Smooth muscle cell (in vitro differentiated cells): ENCODE measurements at regions not wholly inside any gene's neighbourhood (a gene's known extent, or its start where the extent isn't known, plus 50 kb on each side); places are given as distances from the start of the nearest gene placed in this dataset.

Experiments used
- DNase-seq: peaks from one replicate; lab custom pipeline; 2025; ENCODE audit not compliant: unreplicated experiment; lab: John Stamatoyannopoulos, UW
- H2AFZ ChIP-seq: fragments of 200-600 bp; sonication (generic); 2 replicates; pipeline ENCODE4 v1.6.0; 2016; ENCODE audit warnings: antibody characterized with exemption, low read depth, mild to moderate bottlenecking
- H3F3A ChIP-seq: fragments of 200-600 bp; sonication (generic); 2 replicates; pipeline ENCODE4 v1.6.0; 2017; ENCODE audit warnings: antibody characterized with exemption, low read depth
- H3K27ac ChIP-seq: fragments of 200-600 bp; sonication (generic); 2 replicates; pipeline ENCODE4 v1.5.1; 2016; ENCODE audit warnings: low read depth, mild to moderate bottlenecking
- H3K27me3 ChIP-seq: fragments of 200-600 bp; sonication (generic); 2 replicates; pipeline ENCODE4 v1.6.1; 2016; ENCODE audit warnings: low read depth, mild to moderate bottlenecking
- H3K36me3 ChIP-seq: fragments of 200-600 bp; sonication (generic); 2 replicates; pipeline ENCODE4 v1.5.1; 2016; ENCODE audit warnings: low read depth
- H3K4me1 ChIP-seq: fragments of 200-600 bp; sonication (generic); 2 replicates; pipeline ENCODE4 v1.5.1; 2016; ENCODE audit warnings: low read depth
- H3K4me2 ChIP-seq: fragments of 200-600 bp; sonication (generic); 2 replicates; pipeline ENCODE4 v1.6.0; 2016; ENCODE audit warnings: mild to moderate bottlenecking
- H3K4me3 ChIP-seq: fragments of 200-600 bp; sonication (generic); 2 replicates; pipeline ENCODE4 v1.5.1; 2016; ENCODE audit warnings: mild to moderate bottlenecking
- H3K79me2 ChIP-seq: fragments of 200-600 bp; sonication (generic); 2 replicates; pipeline ENCODE4 v1.6.0; 2016; ENCODE audit warnings: low read depth, mild to moderate bottlenecking
- H3K9ac ChIP-seq: fragments of 200-600 bp; sonication (generic); 2 replicates; pipeline ENCODE4 v1.6.0; 2016; ENCODE audit warnings: low read depth
- H3K9me3 ChIP-seq: fragments of 200-600 bp; sonication (generic); replicated peaks from 2 replicates; pipeline ENCODE4 v1.5.1; 2016; ENCODE audit warnings: low read depth
- H4K20me1 ChIP-seq: fragments of 200-600 bp; sonication (generic); 2 replicates; pipeline ENCODE4 v1.6.0; 2016; ENCODE audit warnings: low read depth
- WGBS: methylation state at CpG from one replicate; pipeline ENCODE4 v1.1.7; 2016; ENCODE audit warnings: low lambda C conversion rate; 5-methylcytosine and 5-hydroxymethylcytosine counted together
- TF ChIP-seq, protein P1 (sequence below): fragments of 200-600 bp; sonication (generic); IDR thresholded peaks from 2 replicates; pipeline ENCODE4 v1.5.1; 2017; ENCODE audit warnings: borderline replicate concordance, mild to moderate bottlenecking, antibody characterized with exemption; ENCODE audit not compliant: insufficient read depth, poor library complexity, severe bottlenecking

DNA sequence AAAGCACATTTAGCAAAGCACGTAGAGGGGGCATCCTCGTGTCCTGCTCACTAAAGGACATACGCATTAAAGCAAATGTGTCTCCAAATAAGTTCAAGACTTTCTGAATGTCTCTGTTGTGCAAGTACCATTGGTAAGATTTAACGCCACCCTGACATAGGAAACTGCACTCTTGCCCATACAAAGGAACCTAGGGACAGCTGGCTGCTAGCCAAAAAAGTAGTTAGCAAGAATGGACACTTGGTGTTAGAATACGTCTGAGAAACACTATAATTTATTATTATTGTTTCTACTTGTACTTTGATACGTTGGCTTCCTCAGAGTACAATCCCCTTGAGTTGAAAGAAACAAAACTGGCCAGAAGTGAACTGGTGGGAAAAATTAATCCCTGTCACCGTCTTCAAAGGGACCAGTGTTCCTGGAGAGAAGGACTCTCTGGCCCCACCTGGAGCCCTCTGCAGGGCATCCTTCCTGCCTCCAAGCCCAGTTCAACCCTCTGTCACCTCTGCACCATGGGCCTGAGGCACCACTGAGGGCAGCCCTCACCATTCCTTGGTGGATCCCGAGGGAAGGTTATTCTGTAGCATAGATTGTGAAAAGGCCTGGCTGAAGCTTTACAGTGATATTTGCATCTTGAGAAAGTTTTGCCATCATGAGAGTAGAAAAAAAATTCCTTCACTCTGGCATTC is 51.4 kb upstream of the APCDD1 start:
- WGBS, result 90% methylated on average over 8 of the region's 8 CpGs
- H2AFZ ChIP-seq, result no peak overlapping the region

DNA sequence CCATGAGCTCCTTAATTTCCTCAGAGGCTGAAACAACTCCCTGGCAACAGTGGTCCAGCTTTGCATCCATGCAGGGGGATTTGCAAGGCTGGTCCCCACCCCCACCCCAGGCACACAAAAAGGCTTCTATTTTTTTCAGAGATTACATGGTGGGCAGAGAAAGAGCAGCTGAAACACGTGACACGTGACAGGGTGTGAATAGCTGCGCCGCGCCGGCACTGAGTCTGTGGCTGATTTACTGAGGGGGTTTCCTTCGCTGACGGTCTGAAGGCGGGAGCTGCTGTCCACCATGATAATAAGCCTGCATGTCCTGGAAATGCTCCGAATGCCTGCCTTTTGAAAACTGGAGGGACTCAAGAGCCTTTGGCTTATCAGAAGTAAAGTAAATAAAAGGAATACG is 50.7 kb upstream of the APCDD1 start:
- TF ChIP-seq, protein P1, sequence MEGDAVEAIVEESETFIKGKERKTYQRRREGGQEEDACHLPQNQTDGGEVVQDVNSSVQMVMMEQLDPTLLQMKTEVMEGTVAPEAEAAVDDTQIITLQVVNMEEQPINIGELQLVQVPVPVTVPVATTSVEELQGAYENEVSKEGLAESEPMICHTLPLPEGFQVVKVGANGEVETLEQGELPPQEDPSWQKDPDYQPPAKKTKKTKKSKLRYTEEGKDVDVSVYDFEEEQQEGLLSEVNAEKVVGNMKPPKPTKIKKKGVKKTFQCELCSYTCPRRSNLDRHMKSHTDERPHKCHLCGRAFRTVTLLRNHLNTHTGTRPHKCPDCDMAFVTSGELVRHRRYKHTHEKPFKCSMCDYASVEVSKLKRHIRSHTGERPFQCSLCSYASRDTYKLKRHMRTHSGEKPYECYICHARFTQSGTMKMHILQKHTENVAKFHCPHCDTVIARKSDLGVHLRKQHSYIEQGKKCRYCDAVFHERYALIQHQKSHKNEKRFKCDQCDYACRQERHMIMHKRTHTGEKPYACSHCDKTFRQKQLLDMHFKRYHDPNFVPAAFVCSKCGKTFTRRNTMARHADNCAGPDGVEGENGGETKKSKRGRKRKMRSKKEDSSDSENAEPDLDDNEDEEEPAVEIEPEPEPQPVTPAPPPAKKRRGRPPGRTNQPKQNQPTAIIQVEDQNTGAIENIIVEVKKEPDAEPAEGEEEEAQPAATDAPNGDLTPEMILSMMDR, result no peak
- no peak overlapping the region for H3K4me3 ChIP-seq
- no peak overlapping the region for H3K27ac ChIP-seq
- no peaks in the 10 kb centered on the region for H4K20me1 ChIP-seq
- no peak for DNase-seq
- WGBS, result 30% methylated on average over 11 of the region's 11 CpGs
- no peak overlapping the region for H3K9ac ChIP-seq
- no peaks in the 10 kb centered on the region for H3K9me3 ChIP-seq
- peaks cover 33% of the 10 kb centered on the region for H3K4me1 ChIP-seq
- H3K79me2 ChIP-seq, result no peaks in the 10 kb centered on the region
- H2AFZ ChIP-seq, result peak overlapping the region; percentile 38
- no peaks in the 10 kb centered on the region for H3K27me3 ChIP-seq
- H3F3A ChIP-seq, result peaks cover 6% of the 10 kb centered on the region
- H3K36me3 ChIP-seq, result no peaks in the 10 kb centered on the region
- H3K4me2 ChIP-seq, result no peak overlapping the region

More for the DNA sequence above, 51.4 kb upstream of the APCDD1 start:
- peaks cover 5% of the 10 kb centered on the region for H3F3A ChIP-seq
- no peak overlapping the region for H3K9ac ChIP-seq
- no peaks in the 10 kb centered on the region for H4K20me1 ChIP-seq
- no peaks in the 10 kb centered on the region for H3K79me2 ChIP-seq
- no peak overlapping the region for H3K27ac ChIP-seq
- no peak overlapping the region for H3K4me3 ChIP-seq
- DNase-seq, result no peak
- no peak overlapping the region for H3K4me2 ChIP-seq
- no peaks in the 10 kb centered on the region for H3K36me3 ChIP-seq
- no peaks in the 10 kb centered on the region for H3K9me3 ChIP-seq
- no peaks in the 10 kb centered on the region for H3K27me3 ChIP-seq
- peaks cover 33% of the 10 kb centered on the region for H3K4me1 ChIP-seq
- TF ChIP-seq, protein P1, result no peak

DNA sequence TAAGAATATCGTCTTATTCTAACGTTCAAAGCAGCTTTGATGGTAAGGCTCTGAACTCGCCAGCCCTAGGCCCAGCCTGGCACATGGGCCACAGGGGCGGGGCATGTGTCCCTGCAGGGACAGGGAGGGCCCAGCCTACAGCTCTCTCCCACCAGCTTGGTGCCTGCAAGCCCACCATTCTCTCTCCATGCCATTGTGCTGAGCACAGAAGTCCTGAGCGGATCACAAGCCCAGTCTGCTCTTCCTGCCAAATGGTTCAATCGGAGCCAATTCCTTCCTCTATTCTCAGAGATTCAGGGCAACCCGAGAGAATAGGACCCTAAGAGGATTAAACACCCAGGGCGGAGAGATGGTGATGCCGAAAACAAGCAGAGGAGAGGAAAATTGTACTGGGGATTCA is 50.3 kb upstream of the APCDD1 start:
- no peak overlapping the region for H3K27ac ChIP-seq
- peak overlapping the region; percentile 38 for H2AFZ ChIP-seq
- peaks cover 10% of the 10 kb centered on the region for H3F3A ChIP-seq
- H3K27me3 ChIP-seq, result no peaks in the 10 kb centered on the region
- DNase-seq, result no peak
- no peaks in the 10 kb centered on the region for H3K36me3 ChIP-seq
- WGBS, result 70% methylated on average over 9 of the region's 9 CpGs
- no peaks in the 10 kb centered on the region for H3K79me2 ChIP-seq
- no peaks in the 10 kb centered on the region for H3K9me3 ChIP-seq
- H3K4me1 ChIP-seq, result peaks cover 33% of the 10 kb centered on the region
- no peak overlapping the region for H3K9ac ChIP-seq
- TF ChIP-seq, protein P1, result no peak
- H3K4me2 ChIP-seq, result no peak overlapping the region
- H3K4me3 ChIP-seq, result no peak overlapping the region
- no peaks in the 10 kb centered on the region for H4K20me1 ChIP-seq
